ENCODE measurements at regions not wholly inside any gene's neighbourhood (a gene's known extent, or its start where the extent isn't known, plus 50 kb on each side); places are given as distances from the start of the nearest gene placed in this dataset.

DNA sequence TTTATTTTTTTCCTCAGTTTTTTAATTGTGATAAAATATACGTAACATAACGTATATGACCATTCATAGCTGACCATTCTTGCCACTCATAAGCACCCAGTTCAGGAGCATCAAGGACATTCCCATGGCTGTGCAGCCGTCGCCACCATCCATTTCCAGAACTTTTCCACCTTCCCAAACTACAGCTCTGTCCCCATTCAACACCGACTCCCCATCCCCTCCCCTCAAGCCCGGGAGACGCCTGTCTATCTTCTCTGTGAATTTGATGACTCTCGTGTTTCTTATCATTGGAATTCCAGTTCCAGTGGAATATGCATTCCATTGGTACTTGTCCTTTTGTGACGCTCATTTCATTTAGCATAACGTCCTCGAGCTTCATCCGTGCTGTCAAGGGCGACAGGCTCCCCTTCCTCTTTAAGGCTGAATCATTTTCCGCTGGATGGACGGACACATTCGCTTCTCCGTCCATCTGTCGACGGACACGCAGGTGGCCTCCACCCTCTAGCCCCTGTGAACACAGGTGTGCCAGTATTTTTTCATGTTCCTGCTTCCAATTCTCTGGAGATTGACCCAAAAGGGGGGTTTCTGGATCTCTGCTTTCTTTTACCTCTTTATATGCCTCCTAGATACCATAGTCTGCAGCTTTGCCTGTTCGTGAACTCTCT lies 88.1 kb downstream of the YTHDF1 start:
- no peak for DNase-seq

DNA sequence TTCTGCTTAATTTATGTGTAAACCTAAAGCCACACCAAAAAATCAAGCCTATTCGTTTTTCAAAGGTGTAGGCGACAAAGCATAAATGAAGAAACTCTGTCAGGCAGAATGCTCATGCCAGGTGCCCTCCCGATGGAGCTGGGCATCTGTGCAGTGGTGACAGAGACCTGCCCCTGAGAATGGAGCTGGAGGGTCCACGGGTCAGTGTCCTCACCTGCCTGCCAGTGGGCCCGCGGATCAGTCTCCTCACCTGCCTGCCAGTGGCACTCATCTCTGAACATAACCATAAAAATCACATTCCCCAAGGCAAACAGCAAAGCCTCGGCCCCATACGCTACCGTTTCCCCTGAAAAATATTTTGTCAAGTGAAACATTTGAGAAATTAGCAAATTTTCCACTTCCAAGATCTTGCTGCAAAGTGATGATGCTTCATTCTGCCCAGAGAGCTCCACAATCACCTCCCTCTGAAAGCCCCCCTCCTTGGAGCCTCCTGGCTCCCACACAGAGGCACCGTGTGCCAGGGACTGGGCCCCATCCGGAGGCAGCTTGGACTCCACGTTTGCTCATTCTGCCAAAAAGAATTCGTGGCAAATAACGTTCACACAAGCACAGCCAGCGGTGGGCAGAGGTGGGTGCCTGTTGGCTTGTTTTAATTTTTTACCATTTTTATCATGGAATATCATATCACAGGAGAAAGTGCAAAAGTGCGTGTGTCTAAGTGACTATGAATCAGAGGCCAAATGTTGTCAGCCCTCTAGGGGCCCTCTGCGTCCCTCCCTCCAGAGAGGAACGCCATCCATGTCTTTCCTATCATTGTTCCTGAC lies 88.8 kb downstream of the YTHDF1 start:
- DNase-seq = no peak

DNA sequence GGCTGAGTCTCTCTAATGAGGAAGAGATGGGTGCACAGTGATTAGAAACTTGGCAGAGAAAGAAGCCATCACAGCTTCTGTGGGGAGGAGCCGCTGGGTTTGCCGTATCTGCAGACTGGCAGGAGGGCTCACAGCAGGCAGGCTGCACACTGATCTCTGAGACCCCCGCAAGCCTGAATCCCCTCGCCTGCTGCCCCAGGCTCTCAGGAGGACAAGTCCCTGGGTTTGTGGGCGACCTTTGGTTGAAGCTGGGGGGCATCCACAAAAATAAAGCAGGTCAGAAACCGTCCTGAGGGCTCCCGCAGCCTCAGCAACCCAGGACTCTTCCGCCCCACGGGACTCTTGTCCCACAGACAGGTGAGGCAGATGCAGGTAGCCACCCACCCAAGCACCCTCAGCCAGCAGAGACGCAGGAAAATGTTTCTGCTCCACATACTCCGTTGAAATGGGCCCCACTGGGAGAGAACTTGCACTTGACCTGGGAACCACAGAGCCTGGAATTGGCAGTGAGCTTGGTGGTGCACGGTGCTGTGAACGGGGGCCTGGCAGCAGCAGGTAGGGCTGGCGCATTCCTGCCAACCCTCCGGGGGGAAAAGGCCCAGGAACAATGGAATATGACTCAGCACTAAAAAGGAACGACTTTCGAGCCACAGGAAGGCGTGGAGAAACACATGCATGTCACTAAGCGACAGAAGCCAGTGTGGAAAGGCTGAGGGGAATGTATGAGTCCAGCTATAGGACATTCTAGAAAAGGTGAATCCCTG lies 89.9 kb downstream of the YTHDF1 start:
- DNase-seq = no peak

DNA sequence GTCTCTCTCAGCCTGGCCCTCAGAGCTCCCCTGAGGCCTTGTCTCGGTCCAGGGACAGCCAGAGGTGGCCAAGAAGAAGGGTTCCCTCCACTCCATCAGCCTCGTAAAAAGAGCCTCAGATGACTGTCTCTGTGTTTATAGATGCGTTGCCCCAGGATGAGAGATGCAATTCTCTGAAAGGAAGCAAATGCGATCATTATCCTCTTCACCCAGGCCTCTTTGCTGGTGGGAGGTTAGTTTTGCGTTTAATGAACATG lies 90.4 kb downstream of the YTHDF1 start:
- DNase-seq = no peak

DNA sequence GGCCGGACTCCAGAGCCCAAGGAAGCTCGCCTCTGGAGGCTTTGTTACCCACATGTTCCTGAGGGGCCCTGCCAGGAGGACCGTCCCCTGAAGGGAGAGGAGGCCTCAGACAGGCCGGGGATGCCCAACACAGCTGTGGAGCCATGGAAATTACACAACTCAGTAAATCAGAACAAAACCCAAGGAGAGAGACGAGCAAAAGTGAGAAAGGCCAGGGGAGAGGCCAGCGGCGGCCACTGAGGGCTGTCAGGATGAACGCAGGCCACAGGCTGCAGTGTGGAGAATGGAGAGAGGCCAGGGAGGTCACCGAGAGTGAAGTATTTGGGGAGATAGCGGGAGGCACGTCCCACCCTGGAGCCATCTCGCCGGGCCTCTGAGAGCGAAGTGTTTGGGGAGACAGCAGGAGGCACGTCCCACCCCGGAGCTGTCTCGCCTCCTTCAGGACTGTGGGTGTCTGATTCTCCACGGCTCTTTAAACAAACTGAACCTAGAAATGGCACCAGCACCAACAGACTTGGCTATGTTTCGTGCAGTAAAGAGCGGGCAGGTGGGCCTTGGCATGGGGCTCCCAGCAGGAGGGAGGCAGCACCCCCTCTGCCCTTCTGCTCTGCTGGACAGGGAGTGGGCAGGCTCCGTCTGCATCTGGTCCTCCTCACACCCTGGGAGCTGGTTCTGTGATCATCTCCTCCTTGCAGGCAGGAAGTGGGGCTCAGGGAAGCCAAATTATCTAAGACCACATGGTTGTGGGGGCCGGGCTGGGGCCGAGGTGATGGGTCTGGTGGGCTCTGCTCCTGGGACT lies 91.0 kb downstream of the YTHDF1 start:
- no peak for DNase-seq

DNA sequence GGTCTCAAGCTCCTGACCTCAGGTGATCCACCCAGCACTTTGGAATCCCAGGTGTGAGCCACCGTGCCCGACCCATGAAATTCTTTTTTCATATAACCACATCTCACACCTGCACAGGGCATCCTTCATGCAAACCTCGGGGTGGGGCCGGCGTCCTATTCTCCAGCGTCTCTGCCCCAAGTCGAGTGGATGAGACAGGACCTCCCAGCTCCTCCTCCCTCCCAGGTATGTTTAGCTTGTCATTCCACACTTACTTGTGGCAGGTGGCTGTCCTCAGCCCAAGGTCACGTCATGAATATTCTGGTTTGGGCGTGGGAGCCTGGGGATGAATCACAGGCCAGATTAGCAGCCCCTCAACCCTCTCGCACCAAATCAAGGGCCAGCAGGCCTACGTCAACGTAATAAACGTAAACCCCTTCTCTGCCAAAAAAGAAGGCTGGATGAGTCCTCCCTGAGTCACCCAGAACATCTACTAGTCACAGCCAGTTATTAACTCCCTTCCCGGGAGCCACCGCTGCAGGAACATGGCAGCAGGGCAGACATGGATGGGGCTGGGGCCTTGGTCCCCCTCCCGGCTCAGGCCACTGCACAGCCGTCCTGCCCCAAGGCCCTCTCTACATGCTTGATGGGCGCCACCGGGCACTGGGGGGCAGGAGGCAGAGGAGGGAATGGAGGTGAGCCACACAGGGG lies 91.7 kb downstream of the YTHDF1 start:
- DNase-seq = no peak

DNA sequence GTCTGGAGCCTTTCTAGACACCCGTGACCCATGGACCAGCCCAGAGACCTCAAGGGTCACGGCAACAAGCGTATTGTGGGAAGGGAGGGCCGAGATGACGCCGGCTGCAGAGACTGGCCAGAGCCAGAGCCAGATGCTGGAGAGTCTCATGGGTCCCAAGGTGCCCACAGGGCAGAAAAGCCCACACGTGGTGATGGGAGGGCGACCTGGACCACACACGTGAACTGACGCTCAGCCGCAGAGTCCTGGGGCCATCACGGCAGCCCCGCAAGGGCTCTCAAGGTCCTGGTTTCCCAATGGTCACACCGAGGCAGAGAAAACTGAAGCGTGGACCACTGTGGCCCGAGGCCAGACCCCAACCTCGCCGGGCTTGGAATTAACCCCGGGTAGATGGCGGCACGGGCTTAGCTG lies 92.6 kb downstream of the YTHDF1 start:
- DNase-seq = no peak

DNA sequence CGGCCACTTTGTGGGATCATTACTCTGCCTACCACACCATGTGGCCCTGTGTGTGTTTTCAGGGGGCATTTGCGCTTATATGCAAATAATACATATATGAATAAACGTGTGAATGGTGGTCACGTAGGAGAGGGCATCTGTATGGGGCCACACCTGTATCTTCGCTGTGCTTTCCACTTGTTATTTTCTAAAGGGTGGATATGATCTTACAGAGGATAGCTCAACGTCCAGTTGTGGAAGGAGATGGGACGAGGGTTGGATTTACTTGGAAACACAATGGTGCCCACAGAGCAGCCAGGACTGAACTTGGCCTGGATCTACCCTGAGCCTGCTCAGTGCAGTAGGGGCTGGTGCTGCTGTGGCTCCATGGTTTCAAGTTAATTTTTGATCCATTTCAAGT lies 93.3 kb downstream of the YTHDF1 start:
- no peak for DNase-seq

DNA sequence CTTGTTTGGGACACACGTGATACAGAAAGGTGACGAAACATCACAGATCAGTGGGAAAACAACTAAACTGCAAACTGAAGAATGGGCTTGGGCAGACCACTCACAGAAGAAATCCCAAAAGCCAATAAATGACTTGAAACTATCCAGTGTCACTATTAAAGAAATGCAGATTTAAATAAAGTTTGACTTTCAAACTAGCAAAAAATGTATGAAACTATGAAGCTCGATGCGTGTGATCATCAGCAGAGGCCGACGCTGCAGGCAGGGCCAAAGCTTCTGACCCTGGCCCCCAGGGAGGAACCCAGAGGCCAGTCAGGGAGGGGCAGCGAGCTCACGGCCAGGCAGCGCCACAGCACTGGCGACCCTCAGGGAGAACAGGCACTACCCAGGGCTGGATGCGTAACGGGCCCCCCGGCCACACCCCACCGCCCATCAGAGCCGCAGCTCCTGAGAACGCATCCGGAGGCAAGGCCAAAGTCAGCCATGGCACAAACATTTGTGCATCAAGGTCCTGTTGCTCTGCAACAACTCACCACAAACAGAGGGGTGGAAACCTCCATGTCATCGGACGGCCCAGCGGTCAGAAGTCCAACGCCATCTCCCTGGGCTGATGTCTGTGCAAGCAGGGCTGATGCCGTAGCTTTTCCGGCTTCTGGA lies 94.1 kb downstream of the YTHDF1 start:
- no peak for DNase-seq

DNA sequence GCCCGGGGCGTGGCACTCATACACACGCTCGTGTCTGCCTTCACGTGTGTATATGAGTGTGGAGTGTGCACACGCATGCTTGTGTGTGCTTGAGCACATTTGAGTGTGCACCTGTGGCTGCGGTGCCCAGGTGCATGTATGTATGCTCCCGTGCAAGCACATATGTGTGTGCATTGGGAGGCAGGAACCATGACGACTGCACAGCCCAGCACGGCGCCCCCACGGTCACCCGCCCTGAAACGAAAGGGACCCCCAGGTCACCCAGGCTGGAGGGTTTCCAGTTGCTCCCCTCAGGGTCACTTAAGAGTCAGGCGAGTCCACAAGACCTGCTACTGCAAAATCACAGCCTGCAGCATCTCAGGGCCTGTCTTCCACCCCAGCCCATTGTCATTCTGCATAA lies 94.7 kb downstream of the YTHDF1 start:
- DNase-seq = no peak

DNA sequence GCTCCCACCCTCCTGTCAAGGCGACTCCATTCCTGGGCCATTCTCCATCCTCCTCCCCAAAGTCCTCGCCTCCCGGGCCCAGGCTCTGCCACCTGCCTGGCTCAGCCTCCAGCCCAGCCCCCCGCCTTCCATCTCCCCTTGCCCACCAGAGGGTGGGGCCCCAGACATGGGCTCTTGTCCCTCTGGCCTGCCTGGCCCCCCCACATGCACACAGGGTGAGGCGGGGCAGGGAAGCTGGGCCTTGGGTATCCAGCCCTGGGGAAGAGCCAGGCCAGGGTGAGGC lies 95.2 kb downstream of the YTHDF1 start:
- DNase-seq = no peak

DNA sequence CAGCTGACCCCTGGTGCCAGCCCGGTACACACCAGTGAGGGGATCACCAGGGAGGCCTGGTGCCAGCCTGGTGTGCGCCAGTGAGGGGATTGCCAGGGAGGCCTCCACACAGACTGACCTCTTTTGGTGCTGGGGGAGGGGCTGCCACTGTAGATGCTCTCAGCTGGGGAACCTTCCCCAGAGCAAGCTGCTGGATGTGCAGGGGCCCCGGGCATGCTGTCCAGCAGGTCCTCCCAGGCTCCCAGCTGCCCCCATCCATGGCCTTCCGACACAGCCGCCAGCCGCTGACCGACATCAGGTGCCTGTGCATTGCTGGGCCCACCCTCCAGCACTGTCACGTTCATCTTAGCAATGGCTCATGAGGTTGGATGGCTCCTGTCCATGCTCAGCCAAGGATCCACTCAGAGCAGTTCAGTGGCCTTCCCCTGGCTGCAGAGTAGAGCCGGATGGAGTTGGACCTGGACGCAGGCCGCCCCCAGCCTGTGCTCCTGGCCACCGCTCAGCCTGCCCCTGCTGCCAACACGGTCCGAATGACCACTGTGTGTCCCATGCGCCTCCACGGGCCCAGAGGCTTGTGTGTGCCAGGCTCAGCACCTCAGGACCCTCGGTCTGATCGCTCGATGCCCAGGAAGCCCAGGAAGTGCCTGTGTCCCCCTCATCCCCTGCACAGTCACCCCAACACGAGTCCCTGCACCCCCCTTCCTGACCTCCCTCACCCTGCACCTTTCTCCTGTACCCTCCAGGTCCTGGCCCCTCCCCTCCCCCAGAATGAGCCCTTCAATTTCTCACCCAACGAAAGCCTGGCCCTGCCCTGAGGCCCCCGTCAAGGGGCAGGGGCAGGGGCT lies 95.7 kb downstream of the YTHDF1 start:
- no peak for DNase-seq

DNA sequence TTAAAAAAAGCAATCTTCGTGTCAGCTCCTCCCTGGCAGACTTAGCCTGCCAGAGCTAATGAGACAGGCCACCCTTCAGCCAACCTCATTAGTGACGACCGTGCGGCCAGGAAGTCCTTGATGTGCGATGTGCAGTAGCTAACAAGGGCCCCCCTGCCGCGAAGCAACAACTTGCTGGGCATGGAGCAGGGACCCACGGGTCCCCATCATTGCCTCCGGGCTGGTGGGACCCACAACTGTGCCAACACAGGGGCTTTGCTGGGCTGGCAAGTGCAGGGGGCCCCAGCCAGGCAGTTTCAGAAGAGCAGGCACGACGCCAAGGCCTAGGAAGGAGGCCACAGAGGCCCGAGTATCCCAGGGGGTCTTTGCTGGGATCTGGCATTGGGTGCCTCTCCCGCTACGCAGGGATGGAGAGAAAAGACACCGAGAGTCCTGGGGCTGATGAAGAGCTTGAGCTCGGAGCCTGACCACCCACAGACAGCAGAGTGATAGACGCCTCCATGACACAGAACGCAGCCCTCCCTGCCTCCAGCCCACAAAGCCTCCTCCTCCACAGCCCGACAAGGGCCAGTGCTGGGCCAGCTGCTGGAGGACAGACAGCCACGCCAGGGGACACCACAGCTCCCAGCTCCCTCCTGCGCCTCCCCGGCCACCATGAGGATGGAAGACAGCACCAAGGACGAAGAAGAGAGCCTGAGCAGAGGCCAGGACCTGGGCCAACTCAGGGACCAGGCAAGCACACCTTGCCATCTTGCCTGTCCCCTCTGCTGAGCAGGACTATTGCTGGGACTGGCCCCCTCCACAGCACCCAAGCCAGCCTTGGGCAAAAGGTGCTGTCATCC lies 96.6 kb downstream of the YTHDF1 start:
- DNase-seq = no peak

DNA sequence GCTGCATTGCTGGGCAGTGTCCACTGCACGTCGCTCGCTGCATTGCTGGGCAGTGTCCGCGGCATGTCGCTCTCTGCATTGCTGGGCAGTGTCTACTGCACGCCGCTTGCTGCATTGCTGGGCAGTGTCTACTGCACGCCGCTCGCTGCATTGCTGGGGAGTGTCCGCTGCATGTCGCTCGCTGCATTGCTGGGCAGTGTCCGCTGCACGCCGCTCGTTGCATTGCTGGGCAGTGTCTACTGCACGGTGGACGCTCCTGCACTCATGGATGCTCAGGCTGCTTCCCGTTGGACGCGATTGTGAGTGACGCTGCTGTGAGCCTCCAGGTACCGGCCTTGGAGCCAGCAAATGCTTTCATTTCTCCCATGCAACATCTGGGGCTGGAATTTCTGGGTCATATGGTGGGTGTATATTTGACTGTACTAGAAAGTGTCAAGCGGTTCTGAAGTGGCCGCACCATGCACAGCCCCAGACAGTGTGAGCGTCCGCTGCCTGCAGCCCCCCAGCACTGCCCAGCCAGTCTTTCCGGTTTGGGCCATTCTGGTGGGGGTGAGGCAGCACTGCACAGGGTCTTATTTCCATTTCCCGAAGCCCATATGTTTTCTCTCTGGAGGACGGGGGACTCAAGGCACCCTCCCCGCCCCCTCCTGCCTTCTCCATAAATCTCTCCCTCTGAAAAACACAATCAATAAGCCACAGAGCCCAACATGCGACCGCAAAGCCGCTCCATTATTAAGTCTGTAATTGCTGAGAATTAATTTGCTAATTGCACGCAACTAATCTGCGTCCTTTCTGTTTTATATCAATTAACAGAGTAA lies 97.4 kb downstream of the YTHDF1 start:
- no peak for DNase-seq

DNA sequence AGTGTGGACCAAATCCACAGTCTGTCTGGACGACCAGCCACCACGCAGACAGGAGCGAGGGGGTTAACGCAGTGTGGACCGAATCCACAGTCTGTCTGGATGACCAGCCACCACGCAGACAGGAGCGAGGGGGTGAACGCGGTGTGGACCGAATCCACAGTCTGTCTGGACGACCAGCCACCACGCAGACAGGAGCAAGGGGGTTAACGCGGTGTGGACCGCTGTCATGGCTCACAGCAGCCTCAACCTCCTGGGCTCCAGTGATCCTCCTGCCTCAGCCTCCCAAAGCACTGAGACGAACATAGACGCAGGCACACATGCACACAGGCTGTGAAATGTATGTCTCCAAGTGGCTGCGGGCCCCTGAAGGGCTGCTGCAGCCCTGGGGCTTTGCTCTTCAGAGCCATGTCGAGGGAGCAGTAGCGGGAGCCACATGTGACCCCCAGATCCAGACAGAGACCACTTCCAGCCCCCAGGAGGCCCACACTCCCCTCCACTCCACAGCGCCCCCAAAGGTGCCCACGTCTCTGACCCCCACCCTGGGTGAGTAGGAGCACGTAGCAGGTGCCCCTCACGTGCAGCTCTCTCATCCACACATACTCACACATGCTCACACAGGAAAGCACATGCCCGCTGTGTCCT lies 98.1 kb downstream of the YTHDF1 start:
- DNase-seq = no peak

DNA sequence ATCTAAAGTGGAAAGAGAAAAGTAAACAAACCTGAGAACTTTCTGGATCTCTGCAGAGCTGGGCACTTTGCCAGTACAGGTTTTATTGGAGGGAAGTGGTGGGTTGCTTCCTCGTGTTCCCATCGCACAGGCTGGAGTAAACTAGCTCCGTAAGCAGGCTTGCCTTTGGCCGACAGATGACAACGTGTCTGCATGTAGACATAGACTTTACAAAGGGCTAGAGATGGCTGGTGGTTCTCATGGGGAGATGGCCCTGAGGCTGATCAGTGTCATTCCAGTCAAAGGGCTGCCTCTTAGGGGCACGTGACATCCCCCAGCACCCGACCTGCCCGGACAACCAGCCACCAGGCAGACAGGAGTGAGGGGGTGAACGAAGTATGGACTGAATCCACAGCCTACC lies 98.8 kb downstream of the YTHDF1 start:
- DNase-seq = no peak

DNA sequence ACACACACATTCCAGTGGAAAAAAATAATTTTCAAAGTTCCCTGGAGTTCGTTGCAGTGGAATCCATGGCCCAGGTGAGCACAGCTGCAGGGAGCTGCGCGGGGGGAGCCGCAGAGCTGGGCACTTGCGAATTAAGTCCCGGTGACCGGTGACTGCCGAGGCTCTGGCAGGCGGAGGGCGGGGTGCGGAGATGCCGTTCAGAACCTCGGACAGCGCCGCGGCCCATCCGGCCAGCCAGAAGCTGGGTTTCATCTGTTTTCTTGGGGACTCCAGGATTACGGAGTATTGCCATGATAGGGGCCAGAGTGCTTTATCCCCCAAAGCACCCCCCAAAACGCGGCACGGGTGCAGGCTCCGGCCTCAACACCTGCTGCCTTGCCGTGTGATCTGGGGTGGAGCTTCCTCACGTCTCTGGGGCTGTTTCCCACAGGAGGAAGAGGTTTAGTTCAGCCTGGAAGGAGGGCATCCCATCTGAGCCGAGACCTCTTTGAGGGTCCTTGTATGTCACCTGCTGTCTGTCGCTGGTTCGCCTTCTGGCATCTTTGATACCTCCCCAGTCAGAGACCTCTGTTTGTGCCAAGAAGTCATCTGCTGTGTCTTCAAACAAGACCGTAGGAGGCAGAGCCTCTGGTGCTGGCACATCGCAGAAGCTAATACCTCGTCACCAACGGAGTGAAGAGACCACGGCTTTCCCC lies 99.4 kb downstream of the YTHDF1 start:
- DNase-seq = no peak

DNA sequence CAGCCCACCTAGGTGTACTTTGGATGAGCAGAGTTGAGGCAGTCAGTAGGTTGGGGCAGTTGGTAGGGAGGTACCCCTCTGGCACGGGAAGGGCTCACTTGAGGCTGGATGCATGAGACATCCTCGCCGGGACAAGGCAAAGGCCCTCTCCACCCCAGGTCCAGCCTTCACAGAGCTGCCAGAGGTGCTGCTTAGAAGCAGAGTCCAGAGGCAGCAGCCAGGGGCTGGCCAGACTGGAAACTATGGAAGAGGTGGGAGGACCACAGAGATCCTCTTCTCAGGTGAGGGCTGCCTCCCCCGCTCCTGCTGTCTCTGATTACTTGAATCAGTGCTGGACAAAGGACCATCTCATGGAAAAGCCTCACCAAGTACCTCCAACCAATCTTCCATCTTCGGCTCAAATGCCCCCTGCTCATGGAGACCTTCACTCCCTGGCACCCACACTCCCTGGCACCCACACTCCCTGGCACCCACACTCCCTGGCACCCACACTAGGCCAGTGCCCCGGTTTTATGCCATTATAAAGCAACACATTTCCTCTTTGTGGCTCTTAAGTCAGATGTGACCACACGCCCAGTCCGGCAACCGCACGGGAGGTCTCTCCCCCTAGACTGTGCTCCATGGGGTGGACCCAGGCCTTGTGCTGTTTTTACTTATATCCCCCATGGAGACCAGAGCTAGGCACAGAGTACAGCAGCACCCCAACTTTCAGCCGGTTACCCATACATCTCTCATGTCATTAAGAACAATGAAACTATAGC lies 100.1 kb downstream of the YTHDF1 start:
- DNase-seq = no peak
